Stimulated activated CD8-positive, alpha-beta memory T cell treated with anti-CD3 and anti-CD28 coated beads, Interleukin-4, amount 100 ng/mL, for 4 hours (primary cell): ENCODE measurements at regions not wholly inside any gene's neighbourhood (a gene's known extent, or its start where the extent isn't known, plus 50 kb on each side); places are given as distances from the start of the nearest gene placed in this dataset.
"Not testable (repeated sequence)": the region's sequence is repeated elsewhere in the genome, so short reads cannot be mapped to it uniquely, and the experiment has no call there.

ENCODE experiments used
- DNase-seq, 2 donors: peaks; one replicate each; pipeline ENCODE4 v3.0.0-alpha.2; 2020; ENCODE audit warnings: low read depth in 2 of 2, low spot score in 1 of 2

DNA sequence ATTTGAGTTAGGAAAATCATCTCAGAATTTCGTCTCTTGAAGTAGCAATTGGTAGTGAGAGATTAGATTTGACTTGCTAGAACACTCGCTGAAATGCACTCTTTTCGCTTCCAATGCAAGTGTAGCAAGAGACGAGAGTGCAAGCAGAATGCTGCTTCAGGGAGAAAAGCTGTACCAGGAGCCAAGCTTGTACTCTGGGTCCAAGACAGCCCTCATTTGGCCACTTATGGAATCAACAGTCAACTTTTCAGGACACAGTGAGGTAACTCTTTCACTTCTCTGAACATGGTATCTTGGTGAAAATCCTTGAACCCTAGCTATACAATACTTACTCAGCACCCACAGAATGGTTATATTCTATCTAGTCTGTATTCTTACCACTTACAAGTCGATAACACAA, 107.6 kb upstream of the TERB2 start:
- DNase-seq = not testable (repeated sequence)

DNA sequence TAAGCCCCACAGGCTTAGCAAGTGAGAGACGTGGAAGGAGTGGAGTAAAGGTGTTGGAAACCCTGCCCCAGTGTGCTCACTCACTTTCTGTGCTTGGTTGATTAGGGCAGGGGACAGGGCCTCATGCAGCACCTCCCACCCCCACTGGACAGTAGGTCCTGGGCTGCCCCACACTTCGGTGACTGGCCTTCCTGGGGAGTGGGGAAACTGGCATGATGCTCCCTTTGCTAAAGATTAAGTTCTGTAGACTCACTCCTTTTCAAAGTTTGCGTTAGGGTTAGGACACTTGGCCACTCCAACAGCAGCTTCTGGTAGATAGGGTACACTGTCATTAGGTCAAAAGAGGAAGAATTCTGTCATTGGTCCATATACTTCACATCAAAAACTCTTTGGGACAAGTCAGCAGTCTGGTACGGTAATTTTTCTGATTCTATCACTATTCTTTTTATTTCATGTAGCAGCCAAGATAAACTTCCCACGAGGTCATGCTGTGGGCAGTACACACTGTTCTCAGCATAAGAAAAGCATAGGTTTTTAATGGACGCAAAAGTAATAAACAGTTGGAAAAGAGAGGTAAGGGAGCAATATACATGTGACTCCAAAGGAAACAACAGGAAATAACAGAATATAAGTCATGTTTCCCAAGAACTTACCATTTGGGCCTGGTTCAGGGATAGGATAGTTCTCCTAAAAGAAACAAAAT, 106.6 kb upstream of the TERB2 start:
- not testable (repeated sequence) for DNase-seq

DNA sequence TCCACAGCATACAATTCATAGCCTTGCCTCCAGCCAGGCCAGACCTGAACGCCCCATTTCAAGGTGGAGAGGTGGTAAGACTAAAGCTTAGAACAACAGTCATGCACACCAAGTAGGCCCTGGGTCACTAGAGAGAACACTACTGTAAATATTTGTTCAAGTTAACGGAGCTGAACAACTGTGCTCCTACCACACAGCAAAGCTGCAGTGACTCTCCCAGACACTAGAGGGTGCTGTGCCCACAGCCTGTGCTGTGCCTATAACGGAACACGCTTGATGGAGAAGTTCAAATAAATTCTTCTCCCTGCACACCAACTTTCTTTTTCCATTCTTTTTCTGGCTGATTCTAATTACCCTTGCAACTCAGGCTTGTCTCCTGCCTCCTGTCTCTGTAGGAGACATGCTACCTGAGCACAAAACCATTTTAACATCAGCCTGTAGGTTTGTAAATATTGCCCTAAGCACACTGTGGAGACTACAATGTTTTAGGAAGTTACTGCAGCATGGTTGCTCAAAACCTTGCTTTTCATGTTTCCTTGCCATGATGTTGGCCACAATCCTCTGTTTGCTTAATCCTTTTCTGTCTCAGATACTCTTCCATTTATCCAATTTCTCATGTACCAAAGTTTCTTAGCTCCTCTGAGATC, 103.1 kb upstream of the TERB2 start:
- DNase-seq = peak; percentile 20 to 39

DNA sequence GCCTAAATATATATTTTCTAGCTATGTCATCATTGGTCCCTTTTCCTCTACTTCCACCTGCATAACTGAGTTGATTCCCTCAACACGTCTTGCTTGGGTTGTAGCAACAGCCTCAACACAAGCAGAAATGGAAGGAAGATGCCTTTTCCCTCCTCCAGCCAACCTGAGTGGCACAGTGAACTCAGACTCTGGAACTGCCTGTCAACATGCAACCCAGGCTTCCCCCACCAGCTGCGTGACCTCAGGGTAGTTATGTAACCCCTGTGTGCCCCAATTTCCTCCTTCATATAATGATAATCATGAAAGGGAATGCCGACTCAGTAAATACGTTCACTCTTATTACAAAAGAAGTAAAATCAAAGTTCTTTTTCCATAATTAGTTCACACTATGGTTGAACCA, 101.8 kb upstream of the TERB2 start:
- DNase-seq = not testable (repeated sequence)

DNA sequence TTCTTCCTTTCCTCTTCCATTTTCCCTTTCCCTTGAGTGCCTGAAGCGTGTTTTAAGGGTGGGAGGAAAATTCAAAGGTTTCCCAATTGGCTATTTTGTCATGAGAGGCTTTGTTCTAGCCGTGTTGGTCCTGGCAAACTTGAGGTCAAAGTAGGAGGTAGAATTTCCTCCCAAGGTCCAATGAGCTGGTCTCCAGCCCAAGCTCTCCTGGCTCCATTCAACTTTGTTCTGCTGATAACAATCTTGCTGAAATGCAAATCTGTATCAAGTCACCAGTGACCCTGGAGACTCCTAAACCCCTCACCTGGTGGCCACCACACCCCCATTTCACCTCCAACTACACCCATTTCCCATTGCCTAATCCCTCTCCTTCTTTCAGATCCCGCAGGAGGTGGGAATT, 100.2 kb upstream of the TERB2 start:
- not testable (repeated sequence) for DNase-seq

DNA sequence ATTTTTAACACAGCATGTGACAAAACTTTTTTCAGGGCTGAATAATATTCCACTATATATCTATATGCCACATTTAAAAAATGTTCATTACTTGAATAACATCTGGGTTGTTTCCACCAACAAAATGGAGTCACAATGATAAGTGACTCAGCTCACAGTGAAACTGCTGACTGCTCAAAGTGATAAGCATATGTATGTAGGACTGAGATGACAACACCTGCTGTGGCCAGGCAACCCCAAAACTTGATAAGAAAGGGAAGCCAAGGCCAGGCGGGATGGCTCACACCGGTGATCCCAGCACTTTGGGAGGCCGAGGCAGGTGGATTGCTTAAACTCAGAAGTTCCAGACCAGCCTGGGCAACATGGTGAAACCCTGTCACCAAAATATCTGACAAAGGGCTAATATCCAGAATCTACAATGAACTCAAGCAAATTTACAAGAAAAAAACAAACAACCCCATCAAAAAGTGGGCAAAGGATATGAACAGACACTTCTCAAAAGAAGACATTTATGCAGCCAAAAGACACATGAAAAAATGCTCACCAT, 99.2 kb upstream of the TERB2 start:
- DNase-seq = not testable (repeated sequence)

DNA sequence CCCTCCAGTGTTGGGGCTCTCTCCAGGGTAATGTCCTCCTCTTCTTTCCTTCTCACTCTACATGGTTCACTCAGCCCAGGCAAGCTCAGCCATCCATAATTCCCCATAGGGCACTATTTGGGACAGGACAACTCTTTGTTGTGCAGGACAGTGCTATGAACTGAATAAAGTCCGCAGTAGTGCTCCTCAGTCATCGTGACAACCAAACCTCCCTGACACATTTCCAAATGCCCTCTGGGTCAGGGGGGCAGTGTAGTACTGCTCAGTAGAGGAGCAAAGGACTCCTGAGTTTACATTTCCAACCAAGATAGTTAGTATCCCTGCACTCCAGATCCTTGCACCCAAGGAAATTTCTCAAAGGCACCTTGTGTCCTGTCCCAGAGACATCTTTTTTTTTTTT, 97.4 kb upstream of the TERB2 start:
- not testable (repeated sequence) for DNase-seq

DNA sequence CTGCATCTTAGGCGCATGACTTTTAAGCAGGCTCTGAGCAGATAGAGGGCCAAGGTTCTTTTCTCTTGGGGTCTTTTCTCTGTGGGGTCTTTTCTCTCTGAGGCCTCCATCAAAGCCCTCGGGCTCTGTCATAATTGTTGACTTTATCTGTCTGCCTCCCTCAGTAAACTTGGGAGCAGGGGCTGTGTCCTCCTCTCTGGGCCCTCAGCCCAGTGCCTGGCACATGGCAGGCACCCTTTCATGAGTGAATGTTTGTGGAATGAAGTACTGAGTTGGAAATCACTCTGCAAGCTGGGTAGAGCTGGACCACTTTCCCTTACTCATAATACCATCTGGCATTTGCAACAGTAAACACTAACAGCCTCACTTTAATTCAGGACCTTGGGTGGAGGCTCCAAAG, 96.3 kb upstream of the TERB2 start:
- not testable (repeated sequence) for DNase-seq

DNA sequence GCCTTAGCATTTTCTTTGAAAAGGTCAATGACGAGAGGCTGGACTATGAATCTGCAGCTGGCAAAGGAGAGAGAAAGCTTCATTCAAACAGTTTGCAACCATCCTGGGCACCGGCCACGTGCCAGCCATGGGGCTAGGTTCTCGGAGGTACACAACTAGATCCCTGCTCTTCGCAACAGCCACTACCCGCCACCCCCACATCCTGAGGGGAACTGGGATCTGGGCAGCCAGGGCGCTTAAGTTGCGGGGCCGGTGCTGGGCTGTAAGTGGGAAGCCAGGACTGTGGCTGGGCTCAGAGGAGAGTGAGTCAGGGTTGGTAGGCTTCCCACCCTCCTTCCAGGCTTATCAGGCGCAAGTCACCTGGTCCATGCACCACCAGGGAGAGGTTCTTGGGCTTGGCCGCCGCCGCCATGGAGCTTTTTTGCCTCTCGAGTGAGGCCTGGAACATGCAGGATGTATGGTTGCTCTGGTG, 95.0 kb upstream of the TERB2 start:
- no peak for DNase-seq

DNA sequence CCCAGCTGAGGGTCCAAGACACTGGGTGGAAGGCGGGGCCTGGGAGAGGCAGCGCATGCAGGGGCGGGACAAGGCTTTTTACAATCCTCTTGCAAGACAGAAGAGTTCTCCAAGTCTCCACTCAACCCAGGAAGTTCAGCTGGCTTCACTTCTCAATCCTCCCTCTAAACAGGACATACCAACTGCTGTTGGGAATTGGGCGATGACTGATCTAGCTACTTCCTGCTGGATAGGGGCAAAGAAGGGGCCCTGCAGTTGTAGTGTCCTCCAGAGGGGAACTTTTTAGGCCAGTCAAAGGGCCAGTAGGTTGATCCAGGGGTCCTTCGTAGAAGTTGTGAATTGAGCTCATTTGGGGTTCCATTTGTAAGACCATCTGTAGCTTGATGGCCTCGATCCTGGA, 94.6 kb upstream of the TERB2 start:
- DNase-seq = no peak

DNA sequence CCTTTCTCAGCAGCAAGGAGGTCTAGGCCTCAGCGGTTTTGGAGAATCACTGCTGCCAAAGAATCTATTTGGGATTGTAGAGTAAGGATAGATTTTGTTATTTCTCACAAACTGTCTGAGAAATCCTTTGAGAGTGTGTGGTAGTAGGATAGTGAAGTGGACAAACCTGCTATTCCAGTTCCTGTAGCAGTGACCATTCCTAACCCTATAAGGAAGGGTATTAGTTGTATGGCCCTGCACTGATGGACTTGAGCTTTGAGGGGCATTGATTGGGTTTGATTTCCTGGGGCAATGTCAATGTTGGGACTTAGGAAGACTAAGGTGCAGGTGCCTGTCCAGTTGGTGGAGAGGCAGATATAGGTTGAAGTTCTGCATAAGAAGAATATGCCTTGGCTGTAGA, 93.6 kb upstream of the TERB2 start:
- not testable (repeated sequence) for DNase-seq

DNA sequence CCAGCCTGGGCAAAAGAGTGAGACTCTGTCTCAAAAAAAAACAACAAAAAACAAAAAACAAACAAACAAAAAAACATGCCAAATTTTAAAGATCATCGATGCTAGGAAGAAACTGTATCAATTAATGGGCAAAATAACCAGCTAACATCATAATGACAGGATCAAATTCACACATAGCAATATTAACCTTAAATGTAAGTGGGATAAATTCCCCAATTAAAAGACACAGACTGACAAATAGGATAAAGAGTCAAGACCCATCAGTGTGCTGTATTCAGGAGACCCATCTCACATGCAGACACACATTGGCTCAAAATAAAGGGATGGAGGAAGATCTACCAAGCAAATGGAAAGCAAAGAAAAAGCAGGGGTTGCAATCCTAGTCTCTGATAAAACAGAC, 88.4 kb upstream of the TERB2 start:
- DNase-seq = not testable (repeated sequence)

DNA sequence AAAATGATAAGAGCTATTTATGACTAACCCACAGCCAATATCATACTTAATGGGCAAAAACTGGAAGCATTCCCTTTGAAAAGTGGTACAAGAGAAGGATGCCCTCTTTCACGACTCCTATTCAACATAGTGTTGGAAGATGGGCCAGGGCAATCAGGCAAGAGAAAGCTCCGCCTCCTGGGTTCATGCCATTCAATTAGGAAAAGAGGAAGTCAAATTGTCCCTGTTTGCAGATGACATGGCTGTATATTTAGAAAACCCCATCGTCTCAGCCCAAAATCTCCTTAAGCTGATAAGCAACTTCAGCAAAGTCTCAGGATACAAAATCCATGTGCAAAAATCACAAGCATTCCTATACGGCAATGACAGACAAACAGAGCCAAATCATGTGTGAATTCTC, 86.4 kb upstream of the TERB2 start:
- not testable (repeated sequence) for DNase-seq

DNA sequence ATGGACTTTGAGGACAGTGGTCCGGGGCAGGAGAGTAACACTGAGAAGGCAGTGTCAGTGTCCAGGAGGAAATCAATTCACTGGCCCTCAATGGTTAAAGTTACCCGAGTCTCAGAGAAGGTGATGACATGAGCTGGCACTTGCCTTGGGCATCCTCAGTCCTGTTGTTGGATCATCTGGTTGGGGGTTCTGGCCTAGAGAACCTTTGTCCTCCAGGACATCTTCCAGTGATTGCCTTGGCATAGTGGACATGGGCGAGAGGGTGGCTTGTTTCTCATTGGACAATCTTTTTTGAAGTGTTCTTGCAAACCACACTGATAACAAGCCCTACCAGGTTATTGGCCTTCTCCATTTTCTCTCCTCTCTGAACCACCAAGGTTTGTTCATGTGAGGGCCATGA, 83.4 kb upstream of the TERB2 start:
- no peak for DNase-seq

DNA sequence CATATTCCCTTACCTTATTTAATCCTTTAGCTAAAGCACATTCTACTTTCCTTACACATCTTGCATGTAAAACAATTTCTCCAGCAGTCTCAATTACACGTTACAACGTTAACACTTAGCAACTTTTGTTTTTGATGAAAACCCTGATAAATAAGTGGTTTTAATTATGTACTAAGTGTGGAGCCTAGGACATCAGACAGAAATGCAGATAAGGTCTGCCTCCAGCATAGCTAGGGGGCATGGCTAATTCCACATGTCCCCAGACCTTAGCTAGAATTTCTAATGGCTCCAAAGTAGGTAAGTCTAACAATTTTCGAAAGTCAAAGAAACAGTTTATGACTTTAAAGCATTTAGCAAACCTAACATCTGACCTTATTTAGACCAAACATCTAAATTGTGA, 77.4 kb upstream of the TERB2 start:
- DNase-seq = no peak

DNA sequence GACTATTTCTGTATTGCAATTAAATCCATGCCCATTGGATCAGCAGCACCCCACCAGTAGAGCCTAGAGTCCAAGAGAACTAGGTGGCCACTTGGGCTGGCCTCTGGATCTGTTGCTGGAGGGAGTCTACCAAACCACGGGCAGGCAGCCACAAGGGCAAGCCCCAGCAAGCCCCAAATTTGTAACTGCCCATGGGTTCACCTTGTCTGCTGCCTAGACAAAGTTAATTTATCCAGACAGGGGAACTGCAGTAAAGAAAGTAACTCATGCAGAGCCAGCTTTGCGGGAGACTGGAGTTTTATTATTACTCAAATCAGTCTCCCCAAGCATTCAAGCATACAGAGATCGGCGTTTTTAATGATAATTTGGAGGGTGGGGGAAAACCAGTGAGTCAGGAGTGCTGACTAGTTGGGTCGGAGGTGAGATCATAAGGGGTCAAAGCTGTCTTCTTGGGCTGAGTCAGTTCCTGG, 74.0 kb upstream of the TERB2 start:
- DNase-seq = no peak

DNA sequence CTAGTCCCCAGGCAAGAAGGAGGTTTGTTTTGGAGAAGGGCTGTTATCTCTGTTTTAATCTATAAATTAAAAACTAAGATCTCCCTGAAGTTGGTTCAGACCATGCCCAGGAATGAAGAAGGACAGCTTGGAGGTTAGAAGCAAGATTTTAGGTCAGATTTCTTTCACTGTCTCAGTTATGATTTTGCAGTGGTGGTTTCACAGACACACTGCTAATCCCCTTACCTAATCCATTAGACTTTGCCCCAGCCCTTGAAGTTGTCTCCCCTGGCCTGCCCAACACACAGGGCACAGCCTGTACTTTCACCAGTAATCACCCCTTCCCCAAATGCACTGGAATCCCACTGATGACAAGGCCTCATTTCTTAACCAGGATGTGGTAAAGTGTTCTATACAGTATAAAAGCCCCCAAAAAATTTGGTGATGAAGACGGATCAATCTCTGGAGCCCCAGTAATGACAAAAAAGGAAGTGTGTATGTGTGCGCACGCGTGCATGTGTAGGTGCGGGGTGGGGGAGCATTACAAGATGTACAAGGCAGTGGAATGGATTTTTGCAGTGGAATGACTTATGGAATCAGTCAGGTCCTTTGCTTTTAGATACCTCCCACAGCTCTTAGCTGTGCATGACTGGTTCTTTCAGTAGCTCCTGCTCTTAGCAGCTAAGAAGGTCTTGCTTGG, 73.1 kb upstream of the TERB2 start:
- DNase-seq = no peak

DNA sequence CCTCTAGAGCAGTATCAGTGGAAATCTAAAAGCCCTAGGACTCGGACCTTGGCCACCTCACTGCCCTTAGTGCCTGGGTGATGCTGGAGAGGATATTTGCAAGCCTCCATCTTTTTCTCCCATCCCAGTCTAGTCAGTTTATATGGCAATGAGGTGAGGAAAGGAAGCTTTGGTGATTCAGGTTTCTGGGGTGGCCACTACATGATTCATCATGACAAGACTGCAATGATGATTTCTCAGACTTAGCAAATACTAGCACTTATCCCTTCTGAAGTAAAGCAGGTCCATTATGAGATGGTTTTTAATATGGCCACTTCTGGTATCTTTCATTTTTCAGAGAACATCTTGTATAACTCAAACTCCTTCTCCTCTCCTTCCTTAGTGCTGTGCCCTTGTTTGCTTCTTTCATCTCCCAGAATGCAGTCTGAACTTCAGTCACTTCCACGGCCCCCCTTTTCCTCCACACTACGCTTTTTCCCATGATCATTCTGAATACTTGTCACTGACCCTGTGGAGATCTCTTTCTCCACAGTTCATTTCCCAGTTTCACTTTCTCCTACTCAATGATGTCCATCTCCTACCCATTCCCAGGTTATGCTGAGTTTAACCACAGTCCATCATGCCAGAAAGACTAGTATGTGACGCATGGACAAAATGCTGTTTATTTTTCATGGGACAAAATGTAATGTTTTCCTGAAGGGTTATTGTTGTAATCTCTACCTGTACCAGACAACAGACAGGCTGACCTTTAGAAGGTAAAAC, 57.4 kb upstream of the TERB2 start:
- DNase-seq = not testable (repeated sequence)

DNA sequence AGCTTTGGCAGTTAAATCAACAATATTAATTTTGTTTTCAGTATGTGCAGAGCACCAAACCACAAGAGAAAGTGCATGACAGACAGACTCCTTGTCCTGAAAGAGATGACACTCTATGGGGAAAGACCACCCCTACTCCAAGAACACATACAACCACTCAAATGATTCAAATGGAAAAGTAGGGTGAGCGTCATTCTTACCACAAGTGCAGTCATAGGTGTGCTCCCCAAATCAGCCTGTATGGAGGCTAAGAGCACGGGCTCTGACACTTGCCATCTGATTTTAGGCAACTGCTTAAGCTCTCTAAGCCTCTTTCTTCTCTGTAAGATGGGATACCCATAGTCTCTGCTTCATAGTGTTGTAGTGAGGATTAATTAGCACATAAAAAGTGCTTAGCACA, 56.7 kb upstream of the TERB2 start:
- DNase-seq = not testable (repeated sequence)

DNA sequence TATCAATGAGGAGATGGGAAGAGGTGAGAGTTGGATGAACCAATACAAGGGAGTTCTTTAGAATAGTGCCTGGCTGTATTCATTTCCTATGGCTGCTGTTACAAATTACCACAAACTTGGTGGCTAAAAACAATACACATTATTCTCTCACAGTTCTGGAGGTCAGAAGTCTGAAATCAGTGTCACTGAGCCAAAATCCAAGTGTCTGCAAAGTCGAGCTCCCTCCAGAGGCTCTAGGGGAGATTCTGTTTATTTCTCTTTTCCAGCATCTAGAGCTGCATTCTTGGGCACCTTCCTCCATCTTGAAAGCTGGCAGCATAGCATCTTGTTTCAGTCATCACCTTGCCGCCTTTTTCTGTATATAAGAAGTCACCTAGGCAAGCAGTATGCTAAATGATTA, 55.7 kb upstream of the TERB2 start:
- DNase-seq = not testable (repeated sequence)

DNA sequence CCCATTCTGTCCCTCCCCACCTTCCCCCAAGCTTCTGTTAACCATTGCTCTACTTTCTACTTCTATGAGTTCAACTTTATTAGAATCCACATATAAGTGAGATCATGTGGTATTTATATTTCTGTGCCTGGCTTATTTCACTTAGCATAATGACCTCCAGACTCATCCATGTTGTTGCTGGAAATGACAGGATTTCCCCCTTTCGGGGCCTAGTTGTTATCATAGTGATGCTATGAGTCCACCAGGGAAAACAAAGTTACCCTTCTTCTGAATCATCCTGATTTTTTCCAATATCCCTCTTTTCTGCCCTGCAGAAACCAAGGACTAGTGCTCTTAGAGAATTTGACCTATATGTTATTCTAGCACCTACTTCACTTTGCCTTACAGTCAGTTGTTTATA, 53.2 kb upstream of the TERB2 start:
- not testable (repeated sequence) for DNase-seq
